GM18520 (cell line): ENCODE measurements at regions not wholly inside any gene's neighbourhood (a gene's known extent, or its start where the extent isn't known, plus 50 kb on each side); places are given as distances from the start of the nearest gene placed in this dataset.
"Not testable (repeated sequence)": the region's sequence is repeated elsewhere in the genome, so short reads cannot be mapped to it uniquely, and the experiment has no call there.

Experiments
- ATAC-seq: cut with Tn5 transposase; IDR thresholded peaks from one replicate; pipeline ENCODE4 v1.9.1; 2021; ENCODE audit not compliant: unreplicated experiment

DNA sequence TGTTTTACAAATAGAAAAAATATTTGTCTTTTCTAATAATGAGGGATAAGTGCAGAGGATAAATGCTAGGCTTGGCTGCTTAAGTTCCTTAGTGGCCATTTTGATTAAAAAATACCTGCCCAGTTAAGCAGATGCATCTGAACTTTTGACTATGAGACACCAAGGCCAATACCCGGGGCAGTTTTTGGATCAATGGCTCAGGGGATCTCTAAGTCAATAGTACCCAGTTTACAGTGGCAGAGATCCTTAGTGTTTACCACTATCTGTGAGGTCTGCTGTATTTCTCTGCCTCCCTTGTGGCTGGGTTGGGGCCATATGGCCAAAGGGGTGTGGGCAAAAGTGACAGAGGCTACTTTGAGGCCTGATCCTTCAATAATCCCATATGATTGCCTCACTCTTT, 184.5 kb upstream of the MAST4 start:
- no peak for ATAC-seq

DNA sequence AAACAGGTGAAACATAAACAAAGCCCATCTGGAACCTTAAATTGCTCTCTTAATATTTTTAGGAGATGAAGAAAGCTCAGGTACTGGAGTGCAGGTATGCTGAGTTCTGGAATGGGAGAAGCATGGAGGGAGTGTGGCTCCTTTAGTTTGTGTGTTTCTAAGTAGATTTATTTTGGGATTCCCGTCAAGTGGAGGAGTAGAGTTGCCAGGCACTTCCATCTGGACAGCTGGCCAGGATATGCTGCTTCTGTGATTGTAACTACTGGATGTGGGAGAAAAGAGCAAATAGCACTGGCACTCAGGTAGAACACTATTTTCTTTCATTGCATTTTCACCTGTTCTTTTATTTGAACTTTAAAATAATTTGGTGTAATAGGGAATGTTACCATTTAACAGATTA, 182.3 kb upstream of the MAST4 start:
- no peak for ATAC-seq

DNA sequence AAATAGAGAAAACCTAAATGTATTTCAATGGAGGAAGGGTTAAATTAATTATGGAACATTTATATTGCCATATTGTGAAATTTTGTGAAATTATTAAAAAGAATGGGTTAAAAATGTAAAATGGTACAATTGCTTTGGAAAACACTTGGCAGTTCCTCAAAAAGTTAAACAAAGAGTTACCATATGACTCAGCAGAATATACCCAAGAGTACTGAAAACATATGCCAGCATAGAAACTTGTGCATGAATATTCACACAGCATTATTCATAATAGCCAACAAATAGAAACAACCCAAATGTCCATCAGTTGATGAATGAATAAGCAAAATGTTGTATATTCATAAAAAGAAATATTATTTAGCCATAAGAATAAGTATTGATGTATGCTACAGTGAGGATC, 181.0 kb upstream of the MAST4 start:
- ATAC-seq, result no peak

DNA sequence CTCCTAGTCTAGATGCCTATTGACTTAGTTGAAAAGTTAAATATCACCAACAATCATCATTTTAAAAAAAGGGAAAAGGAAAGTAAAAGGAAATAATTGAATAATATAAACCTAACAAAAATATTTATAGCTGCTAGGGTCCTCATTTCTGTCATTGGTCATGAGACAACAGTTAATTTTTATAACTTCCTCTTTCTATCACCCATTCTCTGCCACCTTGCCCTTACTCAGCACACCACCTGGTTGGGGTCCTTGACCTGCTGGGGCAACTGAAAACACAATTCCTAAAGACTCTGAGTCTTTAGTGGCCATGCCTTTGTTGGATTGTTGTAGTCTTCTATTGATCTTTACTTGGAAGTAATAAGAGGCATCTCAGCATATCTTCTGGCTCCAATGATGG, 179.5 kb upstream of the MAST4 start:
- ATAC-seq, result no peak

DNA sequence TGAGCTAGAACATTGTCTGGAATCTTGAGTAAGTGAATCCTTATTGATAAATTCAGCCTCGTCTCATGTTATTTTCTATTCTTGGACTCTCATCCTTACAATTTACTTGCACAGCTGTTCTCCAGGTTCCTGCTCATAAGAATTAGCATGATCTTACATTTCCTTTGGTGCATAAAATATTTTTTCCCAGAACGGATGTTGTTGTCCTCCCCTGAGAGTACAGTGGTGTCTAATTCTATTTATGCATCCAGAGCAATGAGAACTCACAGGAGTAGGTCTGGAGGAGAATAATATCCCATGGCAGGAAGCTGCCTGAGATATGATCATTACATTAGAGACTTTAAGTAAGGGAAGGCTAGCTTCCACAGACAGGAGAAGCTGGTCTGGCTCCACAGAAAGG, 178.4 kb upstream of the MAST4 start:
- ATAC-seq, result no peak

DNA sequence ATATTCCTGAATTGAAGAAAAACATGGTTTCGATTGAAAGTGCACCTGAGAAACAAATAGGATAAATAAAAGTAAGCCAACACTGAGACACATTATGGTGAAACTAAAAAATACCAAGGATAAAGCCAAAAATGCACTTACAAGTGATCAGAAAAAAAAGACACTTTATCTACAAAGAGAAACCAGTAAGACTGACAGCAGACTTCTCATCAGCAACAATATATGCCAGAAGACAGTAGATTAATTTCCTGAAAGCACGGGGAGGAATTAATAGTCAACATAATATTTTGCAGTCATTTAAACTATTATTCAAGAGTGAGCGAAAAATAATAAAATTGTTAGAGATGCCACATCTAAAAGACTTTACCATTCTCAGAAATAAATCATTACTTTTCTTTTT, 172.7 kb upstream of the MAST4 start:
- ATAC-seq, result no peak

DNA sequence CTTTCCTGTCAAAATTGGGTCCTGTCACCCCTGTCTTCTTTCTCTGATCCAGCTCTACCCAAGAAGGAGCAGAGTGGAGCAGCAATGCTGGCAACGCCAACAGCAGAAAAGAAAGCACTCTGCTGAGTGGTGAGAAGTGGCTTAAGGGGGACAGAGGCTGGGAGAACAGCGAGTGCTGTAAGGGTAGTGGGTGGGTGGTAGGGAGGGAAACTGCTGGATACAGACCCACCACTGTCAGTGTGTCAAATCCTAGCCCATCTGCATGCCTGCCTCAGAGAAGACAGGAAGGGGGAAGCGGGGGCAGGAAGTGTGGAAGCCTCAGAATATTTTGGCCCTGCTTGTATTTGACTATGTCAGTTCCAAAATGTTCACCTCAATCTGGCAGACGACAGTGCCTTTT, 170.4 kb upstream of the MAST4 start:
- ATAC-seq, result no peak

DNA sequence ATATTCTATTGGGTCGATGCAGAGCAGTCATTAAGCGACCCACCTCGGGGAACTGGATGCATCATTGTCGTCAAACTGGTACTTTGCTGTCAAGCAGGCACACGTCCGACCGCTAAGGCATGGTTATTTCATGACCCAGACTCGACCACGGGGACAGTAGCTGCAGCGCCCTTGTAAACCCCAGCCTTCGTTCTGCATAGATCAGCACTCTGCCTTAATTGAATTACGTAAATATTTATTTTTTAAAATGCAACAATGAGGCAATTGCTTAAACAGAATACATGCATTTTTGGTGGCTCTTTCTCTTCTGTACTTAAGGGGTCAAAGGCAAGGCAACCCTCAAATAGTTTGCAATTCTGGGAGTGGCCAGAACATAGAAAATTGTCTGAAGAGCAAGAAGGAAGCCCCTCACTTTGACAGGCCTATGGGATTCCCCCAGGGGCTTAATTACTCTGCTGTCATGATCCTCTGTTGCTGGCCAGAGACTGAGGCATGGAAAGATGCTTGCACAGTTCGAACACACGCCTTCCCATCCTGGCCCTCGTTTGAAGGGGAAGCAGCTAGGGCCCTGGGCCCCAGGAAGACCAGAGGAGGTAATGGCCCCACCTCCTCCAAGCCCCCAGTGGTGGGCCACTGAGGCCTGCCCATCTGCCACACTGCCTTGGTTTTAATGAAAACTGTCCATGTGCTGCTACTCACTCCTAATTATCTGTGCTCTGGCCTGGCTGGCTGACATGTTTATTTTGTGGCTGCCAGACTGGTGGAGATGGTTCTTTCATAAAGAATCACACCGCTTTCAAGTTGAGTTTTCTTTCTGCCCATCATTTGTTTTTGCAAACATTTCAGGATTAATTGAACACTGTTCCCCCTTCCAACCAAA, 169.7 kb upstream of the MAST4 start:
- ATAC-seq, result no peak

DNA sequence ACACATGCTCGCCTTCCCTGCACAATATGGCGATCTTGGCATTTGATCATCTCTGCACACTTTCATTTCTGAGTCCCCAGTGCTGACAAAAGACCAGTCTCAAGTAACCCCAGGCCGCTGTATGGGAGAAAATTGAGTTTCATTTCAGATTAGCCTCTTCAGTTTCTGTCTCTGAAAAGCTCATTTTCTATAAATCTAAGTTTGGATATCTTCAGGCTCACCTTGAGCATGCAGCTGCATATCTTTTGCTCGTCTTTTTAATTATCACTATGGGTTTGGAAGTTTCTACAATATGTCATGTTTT, 169.1 kb upstream of the MAST4 start:
- ATAC-seq, result no peak

DNA sequence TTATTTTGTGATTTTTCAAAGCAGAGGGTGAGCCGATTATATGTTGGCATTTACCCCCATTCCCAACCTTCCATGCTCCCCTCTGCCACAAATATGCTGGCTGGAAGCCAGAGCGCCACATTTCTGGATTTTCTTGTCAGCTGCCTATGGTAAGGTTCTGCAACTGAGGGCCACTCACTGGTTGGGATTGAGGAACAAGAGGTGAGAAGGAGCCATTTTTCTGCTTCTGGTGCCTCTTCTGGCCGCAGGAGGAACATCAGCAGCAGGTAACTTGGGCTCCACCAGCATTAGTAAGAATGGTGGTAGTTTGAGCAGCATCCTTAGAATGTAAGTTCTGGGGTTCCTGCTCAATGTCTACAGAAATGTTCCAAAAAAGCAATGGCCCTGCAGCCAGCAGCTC, 159.5 kb upstream of the MAST4 start:
- no peak for ATAC-seq

DNA sequence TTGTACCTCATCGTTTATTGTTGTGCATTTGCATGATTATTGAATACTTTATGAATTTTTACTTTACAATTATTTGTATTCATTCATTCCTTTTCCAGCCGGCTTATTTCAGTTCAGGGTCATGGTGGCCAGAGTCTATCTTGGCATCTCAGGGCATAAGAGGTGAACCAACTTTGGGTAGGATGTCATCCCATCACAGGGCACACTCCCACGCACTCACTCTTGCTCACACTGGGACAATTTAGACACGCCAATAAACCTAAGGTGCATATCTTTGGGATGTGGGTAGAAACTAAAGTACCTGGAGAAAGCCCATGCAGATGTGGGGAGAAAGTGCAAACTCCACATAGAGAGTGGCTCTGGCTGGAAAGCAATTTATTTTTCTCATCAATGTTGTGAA, 158.1 kb upstream of the MAST4 start:
- no peak for ATAC-seq

DNA sequence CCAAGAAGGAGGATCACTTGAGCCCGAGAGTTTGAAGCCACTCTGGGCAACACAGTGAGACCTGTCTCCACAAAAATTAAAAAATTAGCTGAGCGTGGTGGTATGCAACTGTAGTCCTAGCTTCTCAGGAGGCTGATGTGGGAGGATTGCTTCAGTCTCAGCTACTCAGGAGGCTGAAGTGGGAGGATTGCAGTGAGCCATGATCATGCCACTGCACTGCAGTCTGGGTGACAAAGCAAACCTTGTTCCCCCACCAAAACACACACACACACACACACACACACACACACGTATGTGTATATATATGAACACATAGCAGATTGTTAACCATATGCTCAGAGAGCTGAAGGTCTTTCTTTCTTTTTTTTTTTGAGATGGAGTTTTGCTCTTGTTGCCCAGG, 157.5 kb upstream of the MAST4 start:
- no peak for ATAC-seq

DNA sequence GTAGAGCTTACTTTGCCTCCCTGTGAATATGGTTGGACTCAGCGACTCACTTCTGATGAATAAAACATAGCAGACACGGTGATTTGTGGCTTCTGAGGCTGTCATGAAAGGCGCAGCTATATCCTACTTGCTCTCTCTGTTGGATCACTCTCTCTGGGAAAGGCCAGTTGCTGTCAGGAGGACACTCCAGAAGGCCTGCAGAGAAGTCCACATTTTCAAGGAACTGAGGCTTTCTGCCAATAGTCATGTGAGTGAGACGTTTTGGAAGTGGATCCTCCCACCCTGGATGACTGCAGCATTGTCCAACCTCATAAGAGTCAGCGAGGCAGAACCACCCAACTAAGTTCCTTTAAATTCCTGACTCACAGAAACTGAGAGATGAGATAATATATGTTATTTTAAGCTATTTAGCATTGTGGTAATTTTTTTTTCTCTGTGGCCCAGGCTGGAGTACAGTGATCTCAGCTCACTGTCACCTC, 156.0 kb upstream of the MAST4 start:
- no peak for ATAC-seq

DNA sequence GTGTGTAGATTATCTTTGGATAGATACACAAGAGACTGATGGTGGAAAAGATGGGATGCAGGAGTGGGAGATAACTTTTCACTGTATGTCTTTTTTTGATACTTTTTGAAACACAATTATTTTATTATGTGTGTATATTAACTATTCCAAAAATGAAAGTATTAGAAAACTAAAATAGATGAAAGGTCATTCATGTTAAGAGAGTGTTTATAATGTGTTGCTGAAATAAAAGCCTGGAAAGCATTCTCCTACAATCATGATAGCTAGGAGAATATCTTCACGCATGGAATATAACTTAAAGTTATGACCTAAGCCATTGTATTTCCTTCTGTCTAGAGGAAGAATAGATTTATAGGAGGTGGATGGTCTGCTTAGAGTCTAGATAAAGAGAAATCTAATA, 154.8 kb upstream of the MAST4 start:
- no peak for ATAC-seq

DNA sequence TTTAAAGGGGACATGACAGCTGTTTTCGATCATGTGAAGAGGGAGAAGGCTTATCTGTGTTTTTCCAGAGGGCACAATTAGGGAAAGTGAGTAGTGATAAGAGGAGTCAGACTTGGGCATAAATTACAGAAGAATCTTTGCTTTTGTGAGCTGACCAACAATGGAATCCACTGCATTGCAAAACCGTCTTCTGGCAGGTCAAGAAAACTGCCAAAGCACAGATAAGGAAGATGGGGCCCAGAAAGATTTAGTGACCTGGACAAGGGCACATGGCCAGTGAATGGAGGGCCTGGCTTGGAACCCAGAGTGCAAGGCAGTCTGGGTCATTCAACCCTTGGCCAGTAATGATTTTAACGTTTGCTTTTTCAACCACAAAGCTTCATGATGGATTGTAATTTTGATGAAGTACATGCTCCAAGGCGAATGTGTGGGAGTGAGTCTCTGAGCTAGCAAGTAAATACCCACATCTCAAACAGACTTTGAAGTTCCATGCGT, 153.2 kb upstream of the MAST4 start:
- no peak for ATAC-seq

DNA sequence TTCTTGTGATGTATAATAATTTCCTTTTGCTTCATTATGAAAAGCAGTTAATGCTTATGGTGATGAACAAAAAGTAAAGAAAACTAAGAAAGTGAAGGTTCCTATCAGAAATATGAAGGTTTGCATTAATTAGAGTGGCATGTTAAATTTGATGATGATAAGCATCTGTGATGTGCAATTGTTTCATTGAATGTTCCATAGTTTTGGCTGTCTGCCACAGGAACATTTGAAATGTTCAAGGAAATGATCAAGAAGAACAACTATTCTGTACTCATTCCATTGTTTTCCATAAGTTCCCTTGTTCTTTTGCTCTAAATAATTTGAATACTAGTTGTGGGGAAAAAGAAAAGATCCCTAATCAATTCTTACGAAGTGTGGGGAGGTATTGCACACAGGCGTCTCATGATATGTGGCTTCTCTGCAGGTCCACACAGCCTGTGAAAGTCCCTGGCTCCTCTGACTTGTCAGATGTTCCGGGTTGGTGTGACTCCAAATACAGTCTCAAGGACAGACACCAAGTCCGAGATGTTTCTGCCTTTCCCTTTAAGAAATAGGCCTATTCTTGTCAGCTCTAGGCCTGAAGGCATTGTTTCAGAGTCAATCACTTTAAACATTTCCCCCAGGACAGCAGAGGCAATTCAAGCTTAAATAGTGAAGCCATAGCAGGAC, 152.6 kb upstream of the MAST4 start:
- no peak for ATAC-seq

DNA sequence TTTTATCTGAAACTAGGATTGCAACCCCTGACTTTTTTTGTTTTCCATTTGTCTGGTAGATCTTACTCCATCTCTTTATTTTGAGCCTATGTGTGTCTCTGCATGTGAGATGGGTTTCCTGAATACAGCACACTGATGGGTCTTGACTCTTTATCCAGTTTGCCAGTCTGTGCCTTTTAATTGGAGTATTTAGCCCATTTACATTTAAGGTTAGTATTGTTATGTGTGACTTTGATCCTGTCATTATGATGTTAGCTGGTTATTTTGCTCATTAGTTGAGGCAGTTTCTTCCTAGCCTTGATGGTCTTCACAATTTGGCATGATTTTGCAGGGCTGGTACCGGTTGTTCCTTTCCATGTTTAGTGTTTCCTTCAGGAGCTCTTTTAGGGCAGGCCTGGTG, 148.1 kb upstream of the MAST4 start:
- not testable (repeated sequence) for ATAC-seq

DNA sequence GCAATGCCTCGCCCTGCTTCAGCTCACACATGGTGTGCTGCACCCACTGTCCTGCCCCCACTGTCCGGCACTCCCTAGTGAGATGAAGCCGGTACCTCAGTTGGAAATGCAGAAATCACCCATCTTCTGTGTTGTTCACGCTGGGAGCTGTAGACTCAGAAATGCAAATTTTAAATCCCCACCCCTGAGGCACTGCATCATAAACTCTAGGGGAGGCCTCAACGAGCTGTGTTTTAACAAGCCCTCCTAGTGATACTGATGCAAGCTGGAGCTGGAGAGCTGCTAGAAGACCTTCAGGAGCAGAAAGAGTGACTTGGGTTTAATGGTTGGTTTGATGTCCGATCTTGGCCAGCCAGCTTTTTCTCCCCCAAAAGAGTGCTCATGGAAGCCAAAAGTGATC, 146.0 kb upstream of the MAST4 start:
- no peak for ATAC-seq

DNA sequence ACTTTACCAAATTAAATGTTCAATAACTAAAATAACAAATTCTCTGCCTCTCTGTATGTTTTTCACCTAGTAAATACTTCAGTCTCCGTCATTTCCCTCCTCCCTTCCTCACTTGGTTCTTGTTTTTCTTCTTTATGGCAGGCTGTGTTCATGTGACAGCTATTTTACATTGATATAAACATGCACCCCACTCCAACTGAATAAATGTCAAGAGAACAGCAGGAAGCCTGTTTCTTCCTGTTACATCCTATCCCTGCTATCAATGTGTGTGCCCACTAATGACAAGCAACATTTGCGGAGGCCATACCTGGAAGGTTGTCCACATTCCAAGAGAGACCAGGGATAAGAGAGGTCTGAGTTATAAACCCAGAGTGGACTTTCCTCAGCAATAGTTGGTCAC, 145.2 kb upstream of the MAST4 start:
- ATAC-seq, result no peak

DNA sequence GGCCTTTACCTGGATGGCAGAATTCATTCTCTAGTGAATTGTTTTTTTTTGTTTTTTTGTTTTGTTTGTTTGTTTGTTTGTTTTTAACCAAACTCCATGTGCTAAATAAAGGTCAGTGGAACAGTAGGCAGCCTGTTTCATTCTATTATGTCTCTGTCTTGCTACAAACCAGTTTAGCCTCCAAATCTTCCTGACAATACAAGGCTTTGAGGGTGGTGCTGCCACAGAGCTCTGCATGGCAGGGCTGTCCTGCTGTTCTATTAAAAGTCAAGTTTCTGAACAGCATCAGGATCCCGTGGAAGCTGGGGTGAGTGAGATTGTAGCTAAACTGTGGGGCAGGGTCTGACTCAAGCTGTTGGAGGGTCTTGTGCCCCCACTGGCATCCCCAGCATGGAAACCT, 144.1 kb upstream of the MAST4 start:
- ATAC-seq, result no peak

DNA sequence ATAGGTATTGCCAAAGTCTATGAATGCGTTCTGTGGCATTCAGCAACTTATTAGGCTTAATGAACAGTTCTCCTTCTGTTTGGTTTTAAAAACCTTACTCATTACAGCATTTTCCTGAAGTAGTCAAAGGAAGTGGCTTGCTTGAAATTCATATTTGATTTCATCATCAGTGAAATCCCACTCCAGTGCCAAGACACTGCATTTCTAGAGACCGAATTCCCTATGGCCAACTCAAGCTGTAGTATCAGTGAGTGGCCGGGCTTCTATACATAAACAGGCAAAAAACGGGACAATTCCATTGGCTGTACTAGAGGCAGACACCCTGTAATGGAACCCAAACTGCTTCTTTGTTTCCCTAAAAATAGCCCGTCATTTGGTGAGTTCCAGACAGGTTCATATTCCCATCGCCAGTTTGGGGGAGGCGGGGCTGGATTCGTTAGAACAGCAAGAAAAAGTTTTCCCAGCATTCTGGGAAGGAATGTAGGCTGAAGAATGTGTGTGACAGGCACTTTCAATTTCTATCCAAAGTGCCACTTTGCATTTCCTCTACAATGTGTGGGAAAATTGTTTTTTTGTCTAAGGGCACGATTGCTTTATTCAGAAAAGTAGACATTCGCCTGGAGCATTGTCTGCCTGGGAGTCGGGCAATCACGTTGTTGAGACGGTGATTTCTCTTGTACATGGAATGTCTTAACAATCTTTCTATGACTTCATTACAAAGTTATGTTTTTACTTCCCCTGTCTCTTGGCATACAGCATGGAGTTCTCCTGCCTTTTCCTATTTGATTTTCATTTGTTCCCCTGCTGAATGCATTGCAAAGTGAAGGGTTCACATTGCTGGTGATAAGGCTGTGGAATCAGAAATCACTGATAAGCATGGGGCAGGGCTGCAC, 141.8 kb upstream of the MAST4 start:
- ATAC-seq, result no peak

DNA sequence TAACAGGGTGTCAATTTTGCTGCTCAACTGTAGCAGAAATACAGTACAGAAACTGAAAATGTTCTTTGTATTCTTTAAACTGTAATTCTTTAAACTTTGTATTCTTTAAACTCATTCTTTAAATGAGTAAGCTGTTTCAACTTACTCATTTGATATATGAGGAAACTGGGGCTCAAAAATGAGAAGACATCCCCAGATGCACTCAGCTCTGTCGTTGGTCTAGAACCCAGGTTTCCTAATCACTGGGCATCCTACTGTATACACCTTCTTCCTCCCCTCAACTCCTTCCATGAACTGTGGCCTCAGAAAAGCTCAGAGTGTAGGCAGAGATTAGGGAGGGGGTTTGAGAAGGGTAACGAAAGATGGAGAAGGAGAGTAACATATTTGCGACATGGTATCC, 136.5 kb upstream of the MAST4 start:
- no peak for ATAC-seq
